TTC549 (cell line): ENCODE measurements at regions not wholly inside any gene's neighbourhood (a gene's known extent, or its start where the extent isn't known, plus 50 kb on each side); places are given as distances from the start of the nearest gene placed in this dataset.
"Not testable (repeated sequence)": the region's sequence is repeated elsewhere in the genome, so short reads cannot be mapped to it uniquely, and the experiment has no call there.

Source experiments
- FAIRE-seq: peaks from 2 replicates; lab custom pipeline; 2012; peaks lifted over from hg19 to GRCh38; lab: Jason Lieb, UNC

DNA sequence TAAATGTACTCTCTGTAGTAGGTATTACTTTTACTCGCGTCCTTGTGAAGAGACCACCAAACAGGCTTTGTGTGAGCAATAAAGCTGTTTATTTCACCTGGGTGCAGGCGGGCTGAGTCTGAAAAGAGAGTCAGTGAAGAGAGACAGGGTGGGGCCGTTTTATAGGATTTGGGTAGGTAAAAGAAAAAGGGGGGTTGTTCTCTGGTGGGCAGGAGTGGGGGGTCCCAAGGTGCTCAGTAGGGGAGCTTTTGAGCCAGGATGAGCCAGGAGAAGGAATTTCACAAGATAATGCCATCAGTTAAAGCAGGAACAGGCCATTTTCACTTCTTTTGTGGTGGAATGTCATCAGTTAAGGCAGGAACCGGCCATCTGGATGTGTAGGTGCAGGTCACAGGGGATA is 918.7 kb upstream of the CRIM1 start:
- not testable (repeated sequence) for FAIRE-seq

DNA sequence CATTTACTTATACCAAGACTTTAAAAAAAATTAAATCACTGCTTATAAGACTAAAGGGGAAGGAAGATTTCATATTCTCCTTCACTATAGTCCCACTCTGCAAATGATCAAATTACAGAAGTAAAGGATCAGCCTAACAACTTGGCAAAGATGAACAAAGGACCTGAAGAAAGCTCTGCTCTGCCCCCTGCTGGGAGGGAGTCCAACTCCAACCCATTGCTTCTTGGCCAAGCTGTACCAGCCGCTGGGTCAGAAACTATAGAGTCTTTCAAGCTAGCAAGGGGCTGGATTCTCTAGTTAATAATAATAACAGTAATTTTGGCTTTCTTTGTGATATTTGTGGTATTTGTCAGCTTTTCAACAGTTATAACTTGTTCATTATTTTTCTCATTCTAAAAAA is 927.0 kb upstream of the CRIM1 start:
- no peak for FAIRE-seq

DNA sequence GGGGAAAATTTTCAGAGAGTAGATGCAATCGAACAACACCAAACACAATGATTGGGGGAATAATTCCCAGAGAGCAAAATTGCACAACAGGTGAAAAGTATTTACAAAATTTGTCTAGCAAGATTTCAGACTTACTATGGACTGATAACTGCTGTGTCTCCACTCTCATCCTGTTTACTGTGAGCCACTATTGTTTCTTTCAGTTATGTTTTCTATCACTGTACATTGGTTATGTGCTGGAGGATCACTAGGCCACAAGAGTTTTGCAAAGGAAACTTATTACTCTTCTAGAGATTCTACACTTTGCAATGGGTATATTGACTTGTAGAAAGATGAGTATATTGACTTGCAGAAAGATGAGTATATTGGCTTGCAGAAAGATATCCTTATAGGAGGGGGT is 934.1 kb upstream of the CRIM1 start:
- FAIRE-seq: no peak

DNA sequence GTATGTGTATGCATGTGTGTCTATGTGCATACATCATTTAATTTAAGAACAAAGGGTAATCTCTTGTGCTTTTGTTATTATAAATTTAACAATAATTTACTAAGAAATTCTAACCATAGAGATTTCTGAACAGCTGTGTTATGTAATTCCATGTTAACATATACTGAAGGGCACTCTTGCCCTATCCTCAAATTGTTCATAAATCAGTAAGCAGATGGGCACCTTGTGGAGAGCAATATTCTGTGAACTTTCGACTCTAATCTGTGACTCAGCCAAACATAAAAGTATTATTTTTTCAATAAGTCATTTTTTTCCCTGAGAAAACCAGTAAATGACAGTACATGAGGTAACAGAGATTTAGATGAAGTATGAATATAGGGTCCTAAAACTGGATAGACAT is 938.3 kb upstream of the CRIM1 start:
- no peak for FAIRE-seq

DNA sequence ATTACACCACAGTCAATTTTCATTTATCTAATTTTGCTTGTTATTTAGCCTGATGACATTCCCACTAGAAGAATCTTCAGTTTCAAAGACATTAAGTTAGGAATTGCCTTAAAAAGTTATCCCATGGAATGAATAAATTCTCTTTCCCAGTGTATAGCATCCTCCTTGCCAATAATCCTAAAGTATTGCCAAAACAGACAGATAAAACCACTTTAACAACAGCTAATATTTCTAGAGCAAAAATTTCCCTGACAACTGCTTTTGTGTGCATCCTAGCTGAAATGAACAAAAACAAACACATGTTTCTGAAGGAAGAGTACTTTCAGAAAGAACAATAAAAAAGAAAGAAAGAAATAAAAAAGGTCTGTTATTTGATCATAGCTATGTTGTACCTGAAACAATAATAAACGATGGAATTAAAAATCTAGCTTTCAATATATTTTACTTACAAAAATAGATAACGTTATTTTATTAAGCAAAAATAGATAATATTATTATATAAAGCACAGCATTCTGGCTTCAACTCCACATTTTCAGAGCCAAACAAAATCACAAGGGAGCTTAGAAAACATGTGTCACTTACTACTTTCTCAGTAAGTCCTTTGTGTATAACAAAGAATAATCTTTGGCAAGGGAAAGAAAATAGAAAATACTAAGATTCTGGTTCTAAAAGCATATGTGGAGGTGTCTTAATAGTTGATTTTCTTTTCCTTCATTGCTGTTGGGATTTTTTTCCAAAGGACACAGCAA is 939.0 kb upstream of the CRIM1 start:
- no peak for FAIRE-seq

DNA sequence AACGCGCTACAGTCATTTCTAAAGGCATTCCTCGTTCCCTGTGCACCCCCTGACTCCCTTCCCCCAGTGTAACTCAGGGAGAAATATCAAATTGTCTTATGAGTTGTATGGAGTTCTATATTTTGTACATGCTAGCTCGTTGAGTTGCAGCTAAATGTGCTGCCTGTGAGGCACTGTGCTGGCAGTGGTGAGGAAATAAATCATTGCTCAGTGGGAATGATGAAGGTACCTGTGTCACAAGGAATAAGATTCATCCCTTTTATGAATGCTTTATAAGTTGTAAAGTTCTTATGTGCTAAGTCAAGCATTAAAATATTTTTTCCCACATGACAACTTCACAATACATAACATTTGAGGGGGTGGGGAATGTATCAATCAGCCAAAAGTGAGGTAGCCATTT is 939.6 kb upstream of the CRIM1 start:
- FAIRE-seq: no peak

DNA sequence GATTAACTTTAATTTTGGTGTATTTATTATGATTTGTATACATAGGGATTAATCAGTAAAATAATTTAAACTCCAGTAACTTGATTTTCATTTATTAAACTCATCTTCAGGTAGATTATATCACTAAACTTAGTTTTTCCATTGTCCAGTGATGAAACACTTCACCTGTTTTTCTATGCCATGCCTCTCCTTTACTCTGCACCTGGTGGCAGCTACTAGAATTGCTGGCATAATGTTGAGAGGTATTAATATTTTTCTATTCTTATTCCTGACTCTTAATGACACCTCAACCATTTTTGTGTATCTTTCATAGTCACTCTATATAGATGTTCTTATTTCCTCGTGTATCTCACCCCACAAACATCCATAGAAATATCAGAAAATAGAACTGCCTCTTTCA is 940.3 kb upstream of the CRIM1 start:
- no peak for FAIRE-seq

DNA sequence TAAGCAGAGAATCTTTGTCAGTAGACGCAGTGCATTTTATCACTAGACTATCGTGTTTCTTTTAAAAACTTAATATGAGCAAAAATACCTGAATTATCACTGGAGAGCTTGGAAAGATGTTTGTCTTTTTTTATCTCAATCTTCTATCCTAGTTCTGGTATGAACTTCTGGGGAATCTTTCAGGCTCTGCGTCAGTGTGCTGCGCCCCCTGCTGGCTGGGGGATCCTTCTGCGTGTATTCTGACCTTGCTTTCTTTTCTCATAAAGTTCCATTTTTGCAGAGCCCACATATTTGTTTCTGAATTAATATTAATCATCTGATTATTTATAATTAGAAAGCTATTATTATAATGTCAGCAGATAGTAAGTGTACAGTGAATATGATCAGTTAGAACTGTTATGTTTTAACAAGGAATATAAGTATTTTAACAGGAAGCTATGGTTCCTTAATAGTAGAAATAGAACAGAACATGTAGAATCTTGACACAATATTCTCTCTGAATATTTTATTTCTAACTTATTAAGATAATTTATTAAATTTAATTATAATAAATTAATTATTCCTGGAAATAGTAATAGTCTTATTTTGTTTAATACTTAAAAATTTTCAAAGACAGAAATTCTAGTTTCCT is 945.0 kb upstream of the CRIM1 start:
- FAIRE-seq: peak; percentile 70

DNA sequence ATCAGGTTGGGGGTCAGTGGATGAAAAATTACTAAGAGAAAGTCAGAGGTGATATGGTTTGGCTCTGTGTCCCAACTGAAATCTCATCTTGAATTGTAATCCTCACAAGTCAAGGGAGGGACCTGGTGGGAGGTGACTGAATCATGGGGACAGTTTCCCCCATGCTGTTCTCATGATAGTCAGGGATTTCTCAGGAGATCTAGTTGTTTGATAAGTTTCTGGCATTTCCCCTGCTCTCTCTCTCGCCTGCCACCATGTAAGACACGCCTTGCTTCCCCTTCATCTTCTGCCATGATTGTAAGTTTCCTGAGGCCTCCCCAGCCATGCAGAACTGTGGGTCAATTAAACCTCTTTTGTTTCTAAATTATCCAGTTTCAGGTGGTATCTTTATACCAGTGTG is 945.8 kb upstream of the CRIM1 start:
- FAIRE-seq: no peak

DNA sequence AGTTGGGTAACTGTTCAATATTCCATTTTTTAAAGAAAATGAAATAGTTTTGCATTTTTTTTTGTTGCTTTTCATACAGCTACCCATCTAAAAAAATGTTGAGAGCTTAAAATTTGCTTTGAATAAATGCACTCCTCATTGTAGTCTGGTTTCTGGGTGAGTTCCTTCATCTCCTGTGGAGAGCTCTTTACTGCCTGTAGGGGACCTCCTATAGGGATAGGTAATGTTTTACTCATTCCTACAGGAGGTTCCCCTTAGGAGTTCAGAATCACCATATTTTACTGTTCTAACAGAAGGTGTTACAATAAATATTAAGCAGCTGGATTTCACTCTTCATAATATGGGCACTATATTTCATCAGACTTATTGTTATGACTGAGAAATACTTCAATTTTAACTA is 947.3 kb upstream of the CRIM1 start:
- no peak for FAIRE-seq

DNA sequence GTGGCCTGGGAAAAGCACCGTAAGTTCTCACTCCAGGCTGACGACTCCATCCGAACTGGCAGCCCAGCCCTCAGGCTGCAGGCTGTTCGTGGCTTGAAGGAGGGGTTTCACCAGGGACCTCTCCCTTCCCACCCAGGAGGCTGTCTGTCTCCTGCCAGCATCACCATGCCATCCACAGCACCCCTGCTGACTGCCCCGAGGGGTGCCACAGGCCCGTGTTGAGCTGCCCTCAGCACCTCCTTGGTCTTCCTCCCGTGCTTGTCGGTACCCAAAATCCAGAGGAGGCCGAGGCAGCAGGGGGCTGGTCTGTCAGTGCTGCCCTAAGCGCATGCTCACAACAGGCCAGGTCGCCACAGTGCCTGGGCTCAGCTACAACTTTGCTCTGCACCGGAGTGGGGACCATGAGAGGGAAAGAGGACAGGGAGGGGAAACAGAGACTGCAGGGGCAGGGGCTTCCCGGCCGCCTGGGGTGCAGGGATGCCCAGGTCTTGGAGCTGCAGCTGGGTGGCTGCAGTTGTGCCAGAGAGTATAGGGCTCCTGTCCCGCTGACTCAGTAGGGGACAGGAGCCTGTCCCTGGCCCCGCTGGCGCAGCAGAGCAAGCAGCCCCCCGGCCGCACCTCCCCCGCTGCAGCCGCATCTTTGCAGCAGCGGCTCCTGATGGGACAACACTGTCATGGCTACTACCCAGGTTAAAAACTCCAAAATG is 963.7 kb upstream of the CRIM1 start:
- no peak for FAIRE-seq

DNA sequence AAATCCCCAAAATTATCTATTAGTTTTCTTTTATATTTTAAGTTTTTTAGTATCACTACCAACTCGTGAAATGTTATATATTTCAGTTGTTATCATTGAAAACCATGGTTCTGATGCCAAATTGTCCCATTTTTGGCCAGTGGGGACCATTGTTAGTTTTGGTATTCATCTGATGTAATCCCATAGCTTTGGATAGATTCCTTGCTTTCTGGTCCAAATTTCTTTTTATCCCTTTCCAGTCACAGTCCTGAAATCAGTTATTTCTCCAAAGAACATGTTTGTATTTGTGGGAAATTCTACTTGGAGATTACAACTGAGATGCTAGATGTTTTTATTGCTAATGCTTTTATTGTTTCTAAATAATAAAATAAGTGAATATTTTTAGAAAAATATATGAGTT is 976.8 kb upstream of the CRIM1 start:
- no peak for FAIRE-seq

DNA sequence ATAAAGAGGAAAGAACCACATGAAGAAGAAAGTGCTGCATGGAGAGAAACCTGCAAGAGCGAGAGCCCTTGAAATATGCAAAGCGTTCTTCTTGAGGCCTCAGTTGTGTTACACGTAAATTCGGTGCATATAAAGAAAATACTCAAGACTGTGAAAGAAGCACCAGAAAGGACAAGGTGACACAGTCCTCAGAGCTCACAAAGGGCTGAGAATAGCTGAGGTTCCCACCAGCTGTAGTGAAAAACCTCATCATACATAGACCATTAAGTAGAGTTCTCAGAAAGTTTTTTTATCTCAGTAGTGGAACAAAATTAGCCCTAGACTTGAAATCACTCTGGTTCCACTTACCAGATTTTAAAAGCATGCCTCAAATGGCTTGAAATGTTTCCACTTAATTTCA is 980.7 kb upstream of the CRIM1 start:
- no peak for FAIRE-seq

DNA sequence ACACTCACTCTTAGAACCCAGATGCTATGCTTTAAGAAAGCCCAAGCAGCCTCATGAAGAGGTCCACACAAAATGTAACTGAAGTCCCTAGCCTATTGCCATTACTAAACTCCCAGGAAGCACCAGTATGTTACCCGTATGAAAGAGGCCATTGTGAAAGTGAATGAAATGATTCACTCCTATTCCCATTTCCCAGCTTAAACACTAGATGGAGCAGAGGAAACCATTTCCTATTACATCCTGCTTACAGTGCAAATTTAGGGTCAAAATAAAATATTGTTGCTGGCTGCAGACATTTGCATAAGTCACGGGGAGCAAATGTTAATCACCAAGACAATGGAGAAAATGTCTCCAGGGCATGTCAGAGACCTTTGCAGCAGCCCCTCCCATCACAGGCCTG is 989.7 kb upstream of the CRIM1 start:
- no peak for FAIRE-seq

DNA sequence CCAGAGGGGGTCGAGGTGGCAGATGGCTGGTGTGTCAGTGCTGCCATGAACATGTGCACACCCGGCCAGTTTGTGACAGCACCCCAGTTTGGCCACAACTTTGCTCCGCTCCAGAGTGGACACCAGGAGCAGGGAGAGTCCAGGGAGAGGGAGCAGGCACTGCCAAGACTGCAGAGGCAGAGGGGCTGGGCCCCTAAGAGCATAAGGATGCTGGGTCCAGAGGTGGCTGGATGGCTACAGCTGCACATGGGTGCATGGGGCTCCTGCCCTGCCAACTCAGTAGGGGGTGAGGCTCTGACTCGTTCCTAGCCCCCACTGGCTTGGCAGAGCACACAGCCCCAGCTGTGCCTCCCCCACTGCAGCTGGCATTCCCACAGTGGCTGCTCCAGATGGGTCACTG is 999.2 kb upstream of the CRIM1 start:
- FAIRE-seq: no peak

DNA sequence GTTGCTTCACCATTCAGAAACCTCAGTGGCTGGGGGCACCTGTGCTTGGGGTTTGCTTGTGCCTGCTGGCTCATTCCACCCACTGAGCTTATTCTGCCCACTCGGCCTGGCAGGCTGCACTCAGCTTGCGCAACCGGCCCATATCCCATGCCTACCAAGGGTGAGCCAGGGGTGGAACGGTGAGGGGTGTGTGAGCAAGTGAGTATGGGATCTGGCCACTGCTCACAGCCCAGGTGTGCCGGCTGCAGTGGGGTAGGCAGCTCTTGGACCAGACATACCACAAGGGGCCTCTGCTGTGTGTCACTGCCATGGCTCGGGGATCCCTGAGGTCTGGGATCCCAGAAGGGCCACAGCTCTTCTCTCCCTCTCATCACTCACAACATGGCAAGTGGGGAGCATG is 1000.5 kb upstream of the CRIM1 start:
- no peak for FAIRE-seq

DNA sequence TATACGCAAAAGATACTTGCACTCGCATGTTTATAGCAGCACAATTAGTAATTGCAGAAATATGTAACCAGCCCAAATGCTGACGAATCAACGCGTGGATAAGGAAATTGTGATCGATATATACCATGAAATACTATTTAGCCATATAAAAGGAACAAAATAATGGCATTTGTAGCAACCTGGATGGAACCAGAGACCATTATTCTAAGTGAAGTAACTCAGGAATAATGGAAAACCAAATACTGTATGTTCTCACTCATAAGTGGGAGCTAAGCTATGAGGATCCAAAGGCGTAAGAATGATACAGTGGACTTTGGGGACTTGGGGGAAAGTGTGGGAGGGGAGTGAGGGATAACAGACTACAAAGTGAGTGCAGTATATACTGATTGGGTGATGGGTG is 1008.0 kb upstream of the CRIM1 start:
- FAIRE-seq: no peak

DNA sequence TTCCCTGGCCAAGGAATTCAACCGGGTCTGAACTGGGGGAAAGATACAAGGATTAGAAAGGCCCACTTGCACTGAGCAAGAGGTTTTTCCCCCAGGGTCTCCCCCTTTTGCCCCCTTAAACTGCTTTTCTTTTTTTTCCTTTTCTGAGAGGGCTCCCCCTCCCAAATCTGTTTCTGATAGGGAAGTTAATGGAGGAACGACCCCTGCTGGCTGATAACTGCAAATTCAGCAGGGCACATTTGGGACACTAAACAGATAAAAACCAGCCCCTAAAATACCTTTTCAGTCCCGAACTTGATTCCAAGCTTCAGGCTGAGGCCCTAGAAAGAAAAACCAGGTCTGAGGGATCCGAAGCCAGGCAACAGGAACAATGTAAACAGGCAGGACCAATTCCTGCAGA is 1012.4 kb upstream of the CRIM1 start:
- no peak for FAIRE-seq

DNA sequence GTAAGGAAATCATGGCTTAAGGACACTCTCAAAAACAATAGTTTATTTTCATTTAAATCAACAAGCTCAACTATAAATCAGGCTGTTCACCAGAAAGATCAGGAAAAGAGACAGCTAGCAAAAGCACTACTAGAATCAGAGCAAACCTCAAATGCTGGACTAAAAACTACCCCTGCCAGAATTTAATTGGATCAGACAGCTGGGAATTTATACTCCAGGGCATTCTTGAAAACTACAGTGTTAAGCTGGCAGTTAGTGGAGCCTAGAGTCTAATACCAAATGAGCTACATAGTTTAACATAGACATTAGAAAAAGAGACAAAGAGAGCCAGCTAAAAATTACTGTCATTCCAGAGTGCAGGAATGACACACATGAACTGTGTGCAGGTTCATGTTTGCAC is 1016.4 kb upstream of the CRIM1 start:
- no peak for FAIRE-seq

DNA sequence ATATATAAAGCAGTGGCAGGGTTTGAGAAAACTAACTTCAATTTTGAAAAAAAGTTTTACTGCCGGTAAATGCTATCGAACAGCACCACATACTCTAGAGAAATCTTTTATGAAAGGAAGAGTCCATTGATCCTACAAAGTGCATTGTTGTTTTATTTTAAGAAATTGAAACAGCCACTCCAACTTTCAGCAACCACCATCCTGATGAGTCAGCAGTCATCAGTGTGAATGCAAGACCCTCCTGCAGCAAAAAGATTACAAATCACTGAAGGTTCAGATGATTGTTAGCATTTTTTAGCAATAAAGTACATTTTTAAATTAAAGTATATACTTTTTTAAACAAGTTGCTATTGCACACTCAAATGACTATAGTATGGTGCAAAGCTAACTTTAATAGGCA is 1017.7 kb upstream of the CRIM1 start:
- no peak for FAIRE-seq

DNA sequence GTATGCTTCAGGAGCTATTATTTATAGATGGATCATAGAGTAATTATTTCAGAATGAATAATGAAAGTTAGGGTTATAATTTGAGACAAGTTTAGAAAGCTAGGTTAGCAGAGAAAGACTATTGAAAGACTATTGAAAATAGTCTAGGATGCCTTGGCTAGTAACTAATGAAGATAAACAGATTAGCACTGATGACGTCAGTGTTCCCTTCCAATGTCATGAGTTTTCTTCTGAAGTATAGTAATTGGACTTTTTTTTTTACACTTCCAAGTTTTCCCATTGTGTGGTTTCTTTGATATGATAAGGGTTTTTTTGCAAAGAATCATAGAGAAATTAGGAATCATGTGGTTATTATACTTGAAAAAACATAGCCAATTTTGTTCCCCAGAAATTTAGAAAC is 1041.5 kb upstream of the CRIM1 start:
- FAIRE-seq: no peak

DNA sequence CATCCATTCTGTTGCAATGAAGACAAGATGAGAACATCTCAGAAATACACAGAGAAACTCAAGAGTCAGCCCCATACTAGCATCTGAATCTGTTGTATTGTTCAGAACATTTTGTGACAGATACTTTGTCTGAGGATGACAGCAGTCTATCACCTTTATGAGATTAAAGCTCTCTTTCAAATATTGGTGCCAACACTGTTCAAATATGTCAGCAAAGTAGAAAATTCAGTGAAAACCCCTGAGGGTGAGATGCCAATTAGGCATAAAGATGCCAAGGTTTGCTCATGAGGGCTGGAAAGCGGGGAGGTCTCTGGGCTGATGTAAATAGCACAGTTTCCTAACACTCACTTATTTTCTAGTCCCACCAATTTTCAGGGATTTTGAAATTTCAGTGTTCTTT is 1054.2 kb upstream of the CRIM1 start:
- FAIRE-seq: no peak

DNA sequence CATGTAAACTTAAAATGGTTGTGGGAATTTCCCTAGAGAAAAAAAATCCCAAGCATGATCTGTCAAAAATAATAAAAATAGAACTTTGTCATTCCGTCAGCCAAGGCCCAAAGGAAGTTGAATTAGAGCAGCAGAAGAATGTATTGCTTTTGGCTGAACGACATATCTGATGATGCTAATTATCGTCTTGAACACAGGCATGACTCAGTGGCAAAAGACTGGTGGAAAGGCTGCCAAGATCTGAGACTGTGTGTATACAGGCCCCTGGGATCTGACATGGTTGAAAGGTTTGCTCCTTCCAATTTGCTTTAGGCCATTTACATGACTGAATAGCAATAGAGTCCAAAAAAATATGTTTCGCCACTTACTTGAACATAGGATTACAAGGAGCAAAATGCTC is 1057.1 kb upstream of the CRIM1 start:
- no peak for FAIRE-seq

DNA sequence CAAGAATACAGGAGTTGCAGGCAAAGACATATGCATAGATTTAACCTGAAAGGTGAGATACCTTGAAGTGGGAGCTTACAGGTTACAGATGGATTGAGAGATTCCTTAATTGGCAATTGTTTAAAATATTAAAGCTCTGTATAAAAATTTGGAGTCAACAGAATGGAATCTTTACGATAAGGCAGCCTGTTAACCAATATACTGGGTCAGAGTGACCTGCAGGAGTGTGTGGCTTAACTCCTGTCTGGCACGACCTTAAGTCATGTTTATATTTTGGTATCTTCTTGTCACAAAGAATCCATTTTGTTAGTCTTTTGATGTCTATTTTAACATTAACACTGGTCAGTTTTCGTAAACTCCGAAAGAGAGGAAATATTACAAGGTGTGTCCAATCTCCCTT is 1058.2 kb upstream of the CRIM1 start:
- no peak for FAIRE-seq
